GM03348 (cell line): ENCODE measurements at regions not wholly inside any gene's neighbourhood (a gene's known extent, or its start where the extent isn't known, plus 50 kb on each side); places are given as distances from the start of the nearest gene placed in this dataset.
A peak's percentile ranks its signal among the peaks of the same experiment; 100 is the strongest.

Experiments used
- DNase-seq: peaks from one replicate; pipeline ENCODE4 v3.0.0; 2012; ENCODE audit warnings: low spot score

DNA sequence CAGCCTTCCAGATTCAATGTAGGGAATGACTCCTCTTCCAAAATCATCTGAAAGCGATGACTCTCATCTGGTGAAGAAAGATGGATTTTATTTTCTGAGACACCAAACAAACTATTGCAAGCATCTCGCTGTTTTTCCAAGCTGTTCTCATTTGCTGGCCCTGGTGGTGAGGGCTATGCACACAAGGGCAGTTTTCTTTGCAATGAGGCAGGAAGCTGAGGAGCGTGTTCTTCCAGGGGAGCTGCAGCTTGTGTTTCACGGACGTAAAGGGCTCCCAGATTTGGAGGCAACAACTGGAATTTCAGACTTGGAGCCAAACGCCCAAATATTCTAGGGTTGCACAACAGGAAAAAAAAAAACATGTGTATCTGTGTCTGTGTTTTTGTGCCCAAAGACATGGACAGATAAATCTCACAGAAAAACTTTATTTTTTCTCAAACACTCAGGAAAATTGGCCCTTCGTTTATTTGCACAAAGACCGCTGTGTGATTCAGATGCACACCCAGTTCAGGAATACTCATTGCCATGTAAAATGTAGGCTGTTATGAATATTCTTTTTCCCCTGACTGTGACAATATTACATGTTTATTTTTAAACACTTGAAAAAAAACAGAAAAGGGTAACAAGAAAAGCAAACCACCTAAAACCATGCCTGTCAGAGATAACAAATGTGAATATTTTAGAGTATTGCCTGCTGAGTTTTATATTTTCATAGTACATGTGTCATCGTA is 151.3 kb downstream of the GAS1 start:
- peak; percentile 84 for DNase-seq

DNA sequence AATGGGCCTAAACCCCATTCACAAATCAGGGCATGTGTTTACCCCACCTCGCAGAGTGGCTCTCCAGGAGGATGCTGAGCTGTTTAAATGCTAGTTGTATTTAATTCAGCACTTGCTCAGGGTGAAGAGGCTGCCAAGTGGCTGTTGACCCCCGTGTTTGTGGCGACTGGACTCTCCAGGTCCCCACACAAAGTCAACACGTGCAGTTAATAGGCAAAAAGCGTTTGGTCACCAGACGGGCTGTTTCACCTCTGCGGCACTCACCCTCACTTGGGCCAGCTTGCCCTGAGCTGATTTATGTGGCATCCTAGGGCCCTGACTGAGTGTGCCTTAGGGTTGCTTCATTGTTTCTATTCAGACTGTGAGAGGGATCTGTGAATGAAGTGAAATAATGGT is 152.3 kb downstream of the GAS1 start:
- DNase-seq: peak; percentile 13

DNA sequence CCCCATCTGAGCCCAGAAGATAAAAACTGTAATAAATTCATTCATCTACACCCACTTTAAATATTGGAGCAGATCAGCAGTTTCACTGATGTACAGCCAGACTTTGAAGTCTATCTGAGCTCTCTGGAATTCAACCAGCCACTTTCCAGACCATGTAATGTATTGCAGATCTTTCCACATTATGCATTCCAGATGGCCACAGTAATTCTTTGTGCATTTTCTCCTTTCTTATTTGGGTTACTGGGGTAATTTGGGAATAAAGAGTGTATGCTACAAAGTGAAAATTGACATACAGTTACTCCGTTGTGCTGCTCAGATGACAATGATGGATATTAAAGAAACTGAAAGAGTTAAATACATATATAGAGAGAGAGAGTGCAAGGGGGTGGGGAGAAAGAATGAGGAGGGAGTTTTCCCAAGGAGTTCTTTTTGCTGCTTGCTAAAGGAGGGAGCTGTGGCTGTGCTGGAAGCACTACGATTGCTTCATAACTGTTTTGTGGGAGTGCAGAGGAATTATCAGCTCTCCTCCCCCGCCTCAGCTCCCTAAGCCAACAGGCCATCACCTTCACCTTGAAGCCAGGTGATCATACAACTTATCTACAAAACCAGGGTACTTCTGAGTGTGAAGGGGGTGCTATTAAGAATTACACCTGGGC is 152.8 kb downstream of the GAS1 start:
- DNase-seq: peak; percentile 59

DNA sequence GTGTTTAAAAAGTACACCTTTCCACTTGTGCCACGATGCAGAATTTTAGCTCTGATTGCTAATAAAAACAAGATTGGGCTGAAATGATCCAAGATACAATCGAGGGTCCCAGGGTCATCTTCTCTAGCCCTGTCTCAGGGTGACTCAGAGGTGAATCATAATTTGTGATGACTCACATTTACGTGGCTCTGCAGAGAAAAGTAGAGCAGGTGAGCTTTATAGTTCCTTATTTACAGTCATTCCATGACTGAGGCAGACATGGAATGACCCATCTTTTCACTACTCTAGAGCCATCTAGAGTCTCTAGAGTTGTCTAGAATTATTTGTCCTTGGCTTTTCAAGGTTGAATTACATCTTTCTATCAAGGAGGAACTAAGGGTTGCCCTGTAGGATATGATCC is 155.2 kb downstream of the GAS1 start:
- no peak for DNase-seq

DNA sequence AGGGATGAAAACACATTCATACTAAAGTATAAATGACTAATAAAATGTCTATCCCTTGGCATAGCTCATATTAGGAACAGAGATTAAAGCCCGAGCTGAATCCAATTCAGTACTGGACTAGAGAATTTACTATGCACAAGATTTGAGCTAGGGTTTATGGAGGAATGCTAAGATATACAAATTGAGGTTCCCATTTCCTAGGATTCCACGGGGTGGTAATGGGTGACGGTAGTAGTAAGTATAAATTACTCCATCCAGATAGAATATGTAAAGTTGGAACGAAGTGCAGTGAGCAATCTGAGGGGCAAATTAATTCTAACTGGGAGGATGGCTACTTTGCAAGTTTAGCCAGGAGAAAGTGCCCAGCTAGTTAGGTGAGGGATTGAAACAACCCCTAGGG is 156.5 kb downstream of the GAS1 start:
- DNase-seq: no peak

DNA sequence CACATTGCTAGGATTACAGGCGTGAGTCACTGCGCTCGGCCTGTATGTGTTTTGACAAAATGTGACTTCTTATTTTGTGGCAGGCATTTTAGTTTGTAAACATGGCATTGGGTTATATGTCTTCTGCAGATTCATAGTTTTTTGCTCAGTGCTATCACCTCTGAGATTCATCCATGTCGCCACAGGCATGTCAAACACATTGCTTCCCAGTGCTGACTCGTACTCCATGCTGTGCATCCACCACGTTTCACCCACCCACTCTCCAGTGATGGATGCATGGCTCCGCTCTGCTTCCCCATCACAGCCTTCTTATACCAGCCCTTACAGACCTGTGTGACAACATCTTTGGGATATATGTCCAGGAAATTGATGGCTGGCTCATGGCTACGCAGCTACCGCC is 158.8 kb downstream of the GAS1 start:
- DNase-seq: no peak

DNA sequence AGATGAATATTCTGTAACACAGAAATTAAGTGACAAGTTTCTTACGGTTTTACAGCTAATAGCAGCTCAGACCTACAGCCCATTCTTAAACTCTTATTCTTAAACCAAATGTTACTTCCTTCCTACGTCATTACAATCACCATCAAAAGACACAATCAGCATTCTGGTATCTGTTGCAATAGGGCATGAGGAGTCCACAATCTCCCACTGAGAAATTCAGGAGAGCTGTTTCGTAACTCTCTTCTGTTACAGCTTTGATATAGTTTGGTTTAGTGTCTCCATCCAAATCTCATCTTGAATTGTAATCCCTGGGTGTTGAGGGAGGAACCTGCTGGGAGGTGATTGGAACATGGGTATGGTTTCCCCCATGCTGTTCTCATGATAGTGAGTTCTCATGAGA is 163.4 kb downstream of the GAS1 start:
- DNase-seq: no peak

DNA sequence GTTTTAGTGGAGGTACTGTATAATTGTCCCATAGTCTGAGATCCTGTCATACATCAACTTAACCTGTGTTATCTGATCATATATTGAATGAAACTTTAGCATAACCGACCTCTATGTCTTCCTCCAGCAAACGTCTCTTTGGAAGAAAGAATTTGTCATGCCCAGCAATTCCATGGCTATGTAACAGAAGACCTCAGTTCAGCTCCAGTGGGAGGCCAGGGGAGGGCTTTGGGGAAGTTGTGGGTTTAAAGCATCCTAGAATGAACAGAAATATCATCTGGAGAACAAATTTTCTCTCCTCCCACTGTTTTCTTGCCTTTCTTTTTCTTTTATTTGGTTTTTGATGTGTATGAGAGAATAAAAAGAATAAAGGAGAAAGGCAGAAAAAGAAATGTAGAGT is 164.5 kb downstream of the GAS1 start:
- no peak for DNase-seq

DNA sequence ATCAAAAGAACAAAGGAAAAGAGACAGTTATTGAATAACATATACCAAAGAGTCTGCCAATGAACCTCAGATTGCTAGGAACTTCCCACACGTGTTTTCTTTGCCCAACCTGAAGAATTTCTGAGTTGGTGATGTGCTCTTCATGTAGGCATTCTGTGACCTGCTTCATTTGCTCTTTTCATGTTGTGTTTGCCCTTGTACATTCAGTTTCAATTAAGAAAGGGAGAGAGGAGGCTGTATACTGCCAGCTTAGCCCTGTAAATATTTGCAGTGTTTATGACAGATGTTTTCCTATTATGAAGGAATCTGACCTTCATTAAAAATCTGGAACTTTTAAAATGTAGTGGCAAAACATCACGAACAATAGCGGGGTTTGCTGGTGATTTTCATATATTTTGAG is 168.5 kb downstream of the GAS1 start:
- DNase-seq: no peak

DNA sequence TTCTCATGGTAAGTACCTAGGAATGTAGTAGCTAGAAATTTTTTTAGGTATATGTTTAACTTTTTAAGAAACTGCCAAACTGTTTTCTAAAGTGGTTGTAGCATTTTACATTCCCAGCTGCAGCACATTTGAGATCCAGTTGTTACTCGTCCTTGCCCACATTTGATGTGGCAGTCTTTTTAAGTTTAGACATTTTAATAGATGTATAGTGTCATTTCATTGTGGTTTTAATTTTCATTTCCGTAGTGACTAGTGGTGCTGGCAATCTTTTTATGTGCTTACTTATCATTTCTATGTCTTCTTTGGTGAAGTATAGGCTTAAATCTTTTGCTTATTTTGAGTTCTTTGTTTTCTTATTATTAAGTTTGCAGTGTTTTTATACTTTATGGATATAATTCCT is 171.6 kb downstream of the GAS1 start:
- no peak for DNase-seq

DNA sequence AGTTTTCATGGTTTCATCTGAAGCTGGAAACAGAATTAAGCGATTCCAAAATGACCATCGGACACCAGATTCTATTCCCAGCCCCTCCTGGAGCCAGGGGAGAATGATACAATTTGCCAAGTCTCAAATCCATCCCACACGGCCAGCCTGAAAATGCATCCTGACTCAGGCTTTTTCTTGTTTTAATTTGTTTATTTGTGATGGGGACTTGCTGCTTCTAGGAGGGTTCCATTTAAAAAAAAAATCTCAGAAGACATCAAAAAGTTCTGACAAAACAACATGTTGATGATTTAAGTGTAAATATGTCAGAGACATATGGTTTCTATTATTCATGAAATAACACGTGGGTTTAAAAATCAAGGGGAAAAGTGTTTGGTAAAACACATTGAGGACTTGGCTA is 173.2 kb downstream of the GAS1 start:
- DNase-seq: no peak

DNA sequence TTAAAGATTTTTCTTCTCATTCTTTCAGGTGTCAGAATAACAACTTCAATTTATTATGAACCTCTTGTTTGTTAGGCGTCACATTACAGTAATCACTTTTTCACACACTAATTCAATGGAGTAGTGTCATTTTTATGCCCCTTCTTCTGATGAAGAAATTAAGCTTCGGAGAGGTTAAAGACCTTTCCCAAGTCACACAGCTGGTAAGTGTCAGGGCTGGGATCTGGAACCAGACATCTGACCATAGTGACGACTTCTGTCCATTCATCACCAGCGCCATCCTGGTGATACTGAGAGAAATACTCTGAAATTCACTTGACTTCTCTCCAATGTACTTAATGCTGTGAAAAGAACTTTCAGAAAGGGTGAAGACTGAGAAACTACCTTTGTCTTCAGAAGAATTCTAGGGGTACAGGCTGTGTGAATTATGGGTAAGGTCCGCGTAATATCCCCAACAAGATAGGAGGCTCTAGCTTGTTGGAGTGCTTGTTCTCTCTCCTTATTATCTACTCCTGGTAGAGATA is 173.8 kb downstream of the GAS1 start:
- DNase-seq: no peak

DNA sequence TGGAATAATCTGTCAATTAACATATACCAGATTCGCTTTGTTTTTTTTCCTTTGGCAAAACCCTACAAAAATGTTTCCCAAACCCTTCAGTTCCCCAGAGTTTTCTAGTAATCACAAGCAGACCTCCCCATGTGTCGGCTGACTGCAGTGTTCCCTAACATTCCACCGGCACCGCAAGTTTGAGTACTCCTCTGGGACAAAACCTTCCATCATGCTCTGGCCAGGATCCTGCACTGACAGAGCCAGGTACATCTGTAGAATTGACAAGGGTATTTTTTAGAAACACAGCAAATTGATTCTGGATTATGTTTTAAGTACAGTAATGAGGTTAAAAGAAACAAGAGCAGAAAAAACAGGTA is 174.7 kb downstream of the GAS1 start:
- DNase-seq: peak; percentile 23

DNA sequence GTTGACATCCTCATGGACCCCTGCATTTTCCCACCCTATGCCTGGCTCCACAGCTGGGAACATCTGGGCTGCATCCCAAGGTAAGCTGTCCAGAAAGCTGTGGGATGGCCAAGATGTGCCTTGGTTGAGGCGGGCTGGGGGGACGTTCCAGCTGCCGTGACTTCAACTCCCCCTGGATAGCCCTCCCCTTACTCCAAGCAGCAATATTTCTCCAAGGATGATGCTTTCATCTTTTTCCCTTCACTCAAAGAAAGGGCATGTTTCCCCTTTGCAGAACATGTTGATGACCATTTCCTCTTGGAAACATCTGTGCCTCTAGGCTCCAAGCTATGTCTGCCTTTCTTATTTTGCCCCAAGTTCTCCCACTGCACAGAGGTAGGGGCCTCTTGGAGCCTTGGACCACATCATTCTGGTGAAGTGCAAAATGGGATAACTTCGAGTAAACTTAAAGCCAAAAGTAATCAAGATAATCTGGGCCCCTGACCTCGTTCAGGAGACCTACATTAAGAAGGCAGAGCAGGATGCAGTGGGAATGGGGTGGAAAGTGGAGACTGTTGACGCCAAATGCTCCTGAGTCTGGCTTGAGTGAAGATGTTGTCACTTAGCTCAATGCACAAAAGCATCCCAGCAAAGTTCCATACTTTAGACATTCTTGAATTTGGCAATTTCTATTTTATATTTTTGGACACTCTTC is 175.2 kb downstream of the GAS1 start:
- no peak for DNase-seq

DNA sequence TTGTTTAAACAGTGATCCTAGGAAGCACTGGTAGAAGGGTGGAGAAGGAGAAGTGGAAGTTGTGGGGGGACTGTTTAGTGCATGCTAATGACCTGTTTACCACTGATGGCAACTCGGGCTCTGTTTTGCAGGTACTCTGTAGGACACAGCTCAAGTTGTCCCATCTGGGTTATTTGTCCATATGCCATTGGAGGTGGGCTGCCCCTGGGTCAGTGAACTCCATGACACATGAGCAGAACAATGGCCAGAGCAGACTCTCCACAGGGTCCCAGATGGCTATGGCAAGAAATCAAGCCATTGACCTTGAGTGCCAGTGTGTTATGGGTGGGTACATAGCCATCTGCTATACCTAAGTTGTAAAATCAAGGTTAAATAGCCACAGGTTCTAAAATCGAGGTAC is 175.9 kb downstream of the GAS1 start:
- no peak for DNase-seq

DNA sequence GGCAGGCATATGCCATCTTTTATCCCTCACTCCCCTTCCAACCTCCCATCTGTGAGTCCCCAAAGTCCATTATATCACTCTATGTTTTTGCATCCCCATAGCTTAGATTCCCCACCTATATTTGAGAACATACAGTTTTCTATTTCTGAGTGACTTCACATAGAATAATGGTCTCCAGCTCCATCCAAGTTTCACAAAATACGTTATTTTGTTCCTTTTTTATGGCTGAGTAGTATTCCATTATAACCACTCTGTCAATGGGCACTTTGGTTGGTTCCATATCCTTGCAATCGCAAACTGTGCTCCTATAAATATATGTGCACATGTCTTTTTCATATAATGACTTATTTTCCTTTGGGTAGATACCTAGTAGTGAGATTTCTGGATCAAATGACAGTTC is 178.6 kb downstream of the GAS1 start:
- DNase-seq: no peak

DNA sequence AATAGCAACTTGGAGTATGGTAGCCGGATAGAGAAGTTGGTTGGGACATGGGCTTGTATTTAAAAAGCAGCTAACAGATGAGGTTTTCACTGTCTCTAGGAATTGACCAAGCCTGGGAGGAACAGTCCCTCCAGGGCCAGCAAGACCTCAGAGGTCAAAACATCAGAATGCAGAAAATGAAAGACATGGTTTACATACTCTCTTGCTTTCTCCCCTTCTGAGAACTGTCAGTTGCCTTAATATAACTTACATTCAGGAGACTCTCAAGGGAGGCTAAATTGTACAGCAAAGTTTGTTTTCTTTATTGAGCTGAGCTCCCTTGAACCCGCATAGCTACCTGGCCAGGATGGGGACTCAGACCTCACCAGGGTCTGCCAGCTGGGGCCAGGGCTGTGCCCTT is 179.3 kb downstream of the GAS1 start:
- no peak for DNase-seq

DNA sequence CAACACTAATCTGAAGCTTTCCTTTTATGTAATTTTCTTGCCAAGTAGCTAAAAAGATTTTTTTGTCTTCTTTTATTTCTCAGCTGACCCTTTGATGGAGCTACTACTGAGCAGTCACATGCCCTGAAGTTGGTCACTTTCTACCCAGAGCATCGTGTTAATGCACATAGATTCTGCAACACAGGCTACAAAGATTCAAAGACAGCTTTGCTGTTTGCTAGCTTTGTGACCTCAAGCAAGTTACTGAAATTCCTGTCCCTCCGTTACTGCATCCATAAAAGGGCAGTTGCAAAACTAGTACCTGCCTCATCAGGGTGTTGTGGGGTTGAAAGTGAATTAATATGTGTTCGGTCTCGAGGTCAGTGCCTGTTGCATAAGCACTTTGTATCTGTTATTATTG is 179.9 kb downstream of the GAS1 start:
- DNase-seq: no peak

DNA sequence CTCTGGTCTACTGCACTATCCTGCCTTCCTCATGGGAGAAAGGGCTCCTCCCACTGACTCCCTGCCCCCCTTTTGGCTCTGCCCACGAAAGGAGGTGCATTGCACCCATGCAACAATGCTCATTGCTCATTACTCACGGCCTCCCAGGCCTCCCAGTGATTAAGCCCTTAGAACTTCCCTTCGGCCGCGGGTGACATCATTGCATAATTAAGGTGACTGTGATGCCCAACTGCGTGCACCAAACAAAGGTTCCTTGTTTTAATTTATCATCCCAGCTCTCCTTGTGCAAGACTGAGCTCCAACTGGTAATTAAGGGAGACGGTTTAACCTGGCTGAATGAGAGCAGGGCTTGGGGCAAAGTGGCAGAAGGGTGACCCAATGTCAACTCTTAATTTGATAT is 180.4 kb downstream of the GAS1 start:
- peak; percentile 76 for DNase-seq

DNA sequence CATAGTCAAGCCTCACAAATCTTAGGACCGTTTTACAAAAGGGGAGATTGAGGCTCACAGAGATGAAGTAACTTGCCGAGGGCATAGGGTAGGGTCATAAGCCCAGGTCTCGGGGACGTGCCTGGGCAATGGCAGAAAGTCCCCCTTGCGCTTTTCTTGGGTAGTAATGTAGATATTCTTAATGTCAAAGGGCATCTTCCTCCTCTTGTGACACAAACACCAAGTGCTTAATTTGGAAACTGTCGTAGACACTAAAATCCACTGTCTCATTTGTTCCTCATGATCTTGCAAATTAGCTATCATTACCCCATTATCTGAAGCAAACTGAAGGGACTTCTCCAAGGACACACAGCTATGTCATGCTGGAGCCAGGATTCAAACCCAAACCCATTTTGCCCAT is 180.8 kb downstream of the GAS1 start:
- DNase-seq: no peak

DNA sequence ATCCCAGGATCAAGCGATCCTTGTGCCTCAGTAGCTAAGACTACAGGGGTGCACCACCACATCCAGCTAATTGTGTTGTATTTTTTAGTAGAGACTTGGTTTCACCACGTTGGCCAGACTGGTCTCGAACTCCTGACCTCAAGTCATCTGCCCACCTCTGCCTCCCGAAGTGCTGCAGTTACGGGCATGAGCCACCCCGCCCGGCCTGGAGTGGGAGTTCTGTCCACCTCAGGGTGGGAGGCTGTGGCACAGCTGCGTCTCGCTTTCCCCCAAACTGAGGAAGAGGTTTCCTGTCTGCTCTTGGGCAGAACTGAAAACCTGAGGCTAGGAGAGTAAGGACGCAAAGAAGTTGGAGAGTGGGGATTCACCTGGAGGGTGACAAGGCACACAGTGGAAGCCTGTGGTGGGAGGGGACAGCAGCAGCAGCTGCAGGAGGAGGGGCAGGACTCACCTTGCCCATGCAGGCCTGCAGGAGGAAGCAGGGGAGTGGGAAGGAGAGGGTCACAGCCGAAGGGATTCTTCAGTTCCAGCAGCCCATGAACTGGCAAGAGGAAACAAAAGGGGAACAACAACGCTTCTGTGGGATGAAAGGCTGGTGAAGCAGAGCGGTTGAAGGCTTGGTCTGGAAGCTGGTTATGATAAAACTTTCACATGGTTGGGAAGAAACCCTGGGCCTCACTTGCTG is 181.4 kb downstream of the GAS1 start:
- DNase-seq: no peak

DNA sequence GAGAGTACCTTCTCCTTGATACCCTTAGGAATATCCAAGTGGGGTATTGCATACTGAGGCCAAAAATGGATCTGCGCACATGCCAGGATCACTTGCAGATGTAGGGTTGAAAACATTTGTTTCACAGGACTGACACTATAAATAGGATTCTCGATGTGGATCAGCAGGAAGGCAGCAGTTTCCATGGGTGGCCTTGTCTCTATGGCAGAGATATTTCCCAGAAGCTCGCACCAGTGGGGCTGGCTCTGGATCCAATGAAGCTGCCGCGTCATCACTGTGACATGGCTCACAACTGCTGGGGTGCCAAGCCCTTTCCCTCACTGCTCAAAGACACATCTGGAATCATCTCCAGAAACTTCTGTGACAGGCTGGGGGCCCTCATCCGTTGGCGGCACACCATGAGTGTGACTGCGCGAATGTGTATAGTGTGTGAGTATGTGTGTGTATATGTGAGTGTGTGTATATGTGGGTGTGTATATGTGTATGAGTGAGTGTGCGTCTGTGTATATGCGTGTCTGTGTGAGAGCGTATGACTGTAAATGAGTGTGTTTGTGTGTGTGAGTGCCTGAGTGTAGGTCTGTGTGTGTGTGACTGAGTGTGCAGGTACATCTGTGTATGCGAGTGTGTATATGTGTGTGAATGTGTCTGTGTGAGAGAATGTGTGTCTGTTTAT is 182.5 kb downstream of the GAS1 start:
- no peak for DNase-seq
